ENCODE measurements at regions not wholly inside any gene's neighbourhood (a gene's known extent, or its start where the extent isn't known, plus 50 kb on each side); places are given as distances from the start of the nearest gene placed in this dataset.

GRCh38 chr6:22826961-22827360 lies 257.6 kb downstream of the HDGFL1 start:
- no peak overlapping the region for H3K27ac ChIP-seq

GRCh38 chr6:22827760-22828159 lies 258.4 kb downstream of the HDGFL1 start:
- Histone ChIP-seq H3K36me3 (ENCODE audit: insufficient read depth in 1 of 2, low read depth in 1 of 2) (no peaks in the 10 kb centered on the region), H3K4me1 (peaks cover 14% of the 10 kb centered on the region), H3K27me3 (ENCODE audit: insufficient read depth in 3 of 3, low read length in 2 of 3) (no peaks in the 10 kb centered on the region), H3K9me3 (no peaks in the 10 kb centered on the region), H3K4me3 (no peak overlapping the region), H3K27ac (peak overlapping the region; percentile 40)
- no peak for TF ChIP-seq CTCF (IDR thresholded peaks at IDR 0.05)
- 29 to 42% (median 31%) methylated on average over 1 of the region's 1 CpG for WGBS, 3 donors
- DNase-seq (no peak), ATAC-seq (no peak)
- intact Hi-C loops (cut with DNase I) = loop anchor here in 1 of 2 donors (2.0 kb wide), 1 partner anchor 45 kb away; no protein-coding TSS in a partner anchor

More at GRCh38 chr6:22826961-22827360, 257.6 kb downstream of the HDGFL1 start:
- intact Hi-C loops (cut with DNase I) = no loop called here
- no peaks in the 10 kb centered on the region for H3K27me3 ChIP-seq (ENCODE audit: insufficient read depth in 3 of 3, low read length in 2 of 3)
- no peak overlapping the region for H3K4me3 ChIP-seq
- no peaks in the 10 kb centered on the region for H3K9me3 ChIP-seq
- 61 to 88% (median 70%) methylated on average over 2 of the region's 2 CpGs for WGBS, 3 donors
- TF ChIP-seq CTCF (IDR thresholded peaks at IDR 0.05) = no peak
- DNase-seq (no peak), ATAC-seq (no peak)
- H3K4me1 ChIP-seq = peaks cover 14% of the 10 kb centered on the region
- H3K36me3 ChIP-seq (ENCODE audit: insufficient read depth in 1 of 2, low read depth in 1 of 2) = no peaks in the 10 kb centered on the region

GRCh38 chr6:22828179-22829062 lies 259.1 kb downstream of the HDGFL1 start:
- peak overlapping the region; percentile 40 for H3K27ac ChIP-seq

GRCh38 chr6:22829070-22829469 lies 259.7 kb downstream of the HDGFL1 start:
- no peak for TF ChIP-seq CTCF (IDR thresholded peaks at IDR 0.05)
- Histone ChIP-seq H3K27ac (no peak overlapping the region), H3K4me1 (peaks cover 14% of the 10 kb centered on the region), H3K9me3 (no peaks in the 10 kb centered on the region), H3K27me3 (ENCODE audit: insufficient read depth in 3 of 3, low read length in 2 of 3) (no peaks in the 10 kb centered on the region), H3K4me3 (no peak overlapping the region), H3K36me3 (ENCODE audit: insufficient read depth in 1 of 2, low read depth in 1 of 2) (no peaks in the 10 kb centered on the region)
- DNase-seq (no peak), ATAC-seq (no peak)
- intact Hi-C loops (cut with DNase I) = loop anchor here in 1 of 2 donors (2.0 kb wide), 1 partner anchor 44 kb away; no protein-coding TSS in a partner anchor

More at GRCh38 chr6:22828179-22829062, 259.1 kb downstream of the HDGFL1 start:
- 39 to 40% (median 40%) methylated on average over 13 of the region's 13 CpGs for WGBS, 3 donors
- H3K27me3 ChIP-seq (ENCODE audit: insufficient read depth in 3 of 3, low read length in 2 of 3) = no peaks in the 10 kb centered on the region
- ATAC-seq (peak in 3 of 4 donors; percentile 64 to 70 (median 68)), DNase-seq (no peak)
- H3K4me1 ChIP-seq = peaks cover 14% of the 10 kb centered on the region
- H3K4me3 ChIP-seq = peak overlapping the region; percentile 27
- no peaks in the 10 kb centered on the region for H3K36me3 ChIP-seq (ENCODE audit: insufficient read depth in 1 of 2, low read depth in 1 of 2)
- intact Hi-C loops (cut with DNase I) = loop anchor here in 1 of 2 donors (2.0 kb wide), 1 partner anchor 44 kb away; no protein-coding TSS in a partner anchor
- peak; percentile 53 for TF ChIP-seq CTCF (IDR thresholded peaks at IDR 0.05)
- H3K9me3 ChIP-seq = no peaks in the 10 kb centered on the region
